ENCODE measurements at regions not wholly inside any gene's neighbourhood (a gene's known extent, or its start where the extent isn't known, plus 50 kb on each side); places are given as distances from the start of the nearest gene placed in this dataset.

GRCh38 chr2:67540962-67541361 lies 143.8 kb downstream of the ETAA1 start:
- CTCF ChIA-PET, result no interaction called here
- no peak for DNase-seq
- H3K4me3 Mint-ChIP-seq, result no peak overlapping the region
- no peaks in the 10 kb centered on the region for H3K27me3 Mint-ChIP-seq
- peaks cover 9% of the 10 kb centered on the region for H3K9me3 Mint-ChIP-seq
- H3K36me3 Mint-ChIP-seq, result no peaks in the 10 kb centered on the region
- no peaks in the 10 kb centered on the region for H3K4me1 Mint-ChIP-seq
- H3K27ac Mint-ChIP-seq, result no peak overlapping the region

- Mint-ChIP-seq H3K36me3 (no peaks in the 10 kb centered on the region), H3K4me1 (no peaks in the 10 kb centered on the region), H3K9me3 (peaks cover 9% of the 10 kb centered on the region), H3K27me3 (no peaks in the 10 kb centered on the region), H3K27ac (no peak overlapping the region), H3K4me3 (no peak overlapping the region)
- CTCF ChIA-PET, result no interaction called here
- no peak for DNase-seq
Observed at GRCh38 chr2:67544286-67544685, 147.2 kb downstream of the ETAA1 start.

- H3K36me3 Mint-ChIP-seq, result no peaks in the 10 kb centered on the region
- DNase-seq, result no peak
- CTCF ChIA-PET, result no interaction called here
- H3K9me3 Mint-ChIP-seq, result peaks cover 3% of the 10 kb centered on the region
- no peak overlapping the region for H3K4me3 Mint-ChIP-seq
- H3K27me3 Mint-ChIP-seq, result no peaks in the 10 kb centered on the region
- H3K27ac Mint-ChIP-seq, result no peak overlapping the region
- H3K4me1 Mint-ChIP-seq, result no peaks in the 10 kb centered on the region
Observed at GRCh38 chr2:67548317-67549201, 151.4 kb downstream of the ETAA1 start.

DNA sequence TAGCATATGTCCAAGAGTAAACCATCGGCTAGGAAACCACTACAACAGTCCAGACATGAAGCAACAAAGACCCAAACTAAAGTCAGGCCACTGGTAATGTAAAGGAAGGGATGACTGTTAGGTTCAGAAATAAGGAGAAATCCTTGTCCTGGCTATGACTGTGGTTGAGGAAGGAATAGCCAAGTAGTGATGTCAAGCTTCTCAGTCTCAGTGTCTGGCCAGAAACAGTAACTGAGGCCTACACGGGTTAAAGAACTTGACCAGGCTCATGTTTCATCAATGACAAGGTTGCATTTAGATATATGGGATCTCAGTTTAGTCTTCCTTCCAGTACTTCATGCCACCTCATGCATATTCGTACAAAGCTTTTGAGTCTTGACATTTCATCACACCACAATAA lies 162.0 kb downstream of the ETAA1 start:
- CTCF ChIA-PET, result no interaction called here
- Mint-ChIP-seq H3K27me3 (no peaks in the 10 kb centered on the region), H3K36me3 (no peaks in the 10 kb centered on the region), H3K4me3 (no peak overlapping the region), H3K9me3 (no peaks in the 10 kb centered on the region), H3K4me1 (no peaks in the 10 kb centered on the region), H3K27ac (no peak overlapping the region)
- DNase-seq, result no peak

- CTCF ChIA-PET, result no interaction called here
- Mint-ChIP-seq H3K27me3 (no peaks in the 10 kb centered on the region), H3K4me1 (no peaks in the 10 kb centered on the region), H3K4me3 (no peak overlapping the region), H3K9me3 (no peaks in the 10 kb centered on the region), H3K27ac (no peak overlapping the region), H3K36me3 (no peaks in the 10 kb centered on the region)
- DNase-seq, result no peak
Observed at GRCh38 chr2:67560771-67561456, 163.8 kb downstream of the ETAA1 start.

DNA sequence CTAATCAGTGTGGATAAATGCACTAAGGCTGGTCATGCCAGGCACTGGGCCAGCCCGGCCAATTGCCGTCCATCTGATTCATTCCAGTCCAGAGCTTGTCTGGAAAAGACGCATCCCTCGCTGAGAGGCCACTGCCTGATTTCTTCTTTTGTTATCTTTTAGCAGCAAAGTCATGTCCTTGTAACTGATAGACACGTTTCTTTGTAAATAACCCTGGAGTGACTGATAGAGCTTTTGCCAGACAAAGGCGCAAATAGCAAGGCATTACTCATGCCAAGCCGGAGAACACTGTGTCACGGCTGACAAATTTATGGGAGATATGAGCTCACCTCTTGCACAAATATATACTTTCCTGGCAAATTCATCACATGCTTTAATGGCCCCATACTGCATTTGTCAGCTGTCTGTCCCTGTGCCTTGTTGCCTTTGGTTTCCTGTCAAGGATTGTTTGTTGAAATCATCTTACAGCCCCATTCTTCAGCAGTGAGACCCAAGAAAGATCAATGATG lies 164.4 kb downstream of the ETAA1 start:
- Mint-ChIP-seq H3K27ac (no peak overlapping the region), H3K9me3 (no peaks in the 10 kb centered on the region), H3K27me3 (no peaks in the 10 kb centered on the region), H3K36me3 (no peaks in the 10 kb centered on the region), H3K4me3 (no peak overlapping the region), H3K4me1 (no peaks in the 10 kb centered on the region)
- CTCF ChIA-PET, result no interaction called here
- no peak for DNase-seq

DNA sequence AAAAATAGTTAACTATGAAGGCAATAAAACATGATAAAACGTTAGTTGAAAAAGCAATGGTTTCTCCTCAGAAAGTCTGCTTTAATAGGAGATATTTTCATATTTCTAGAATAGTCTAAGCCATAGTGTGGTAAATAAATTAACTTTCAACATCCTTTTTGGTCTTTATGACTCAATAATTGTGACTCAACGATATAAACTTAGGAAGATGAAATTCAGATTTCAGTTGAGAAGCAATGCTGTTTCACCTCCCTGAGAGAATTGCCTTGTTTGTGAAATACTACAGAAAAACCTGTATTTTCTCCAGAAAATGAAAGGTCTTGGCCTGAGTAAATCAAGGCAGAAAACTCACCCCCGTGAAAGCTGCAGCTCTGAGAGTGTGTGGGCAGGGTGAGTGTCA lies 166.9 kb downstream of the ETAA1 start:
- no peaks in the 10 kb centered on the region for H3K4me1 Mint-ChIP-seq
- peaks cover 2% of the 10 kb centered on the region for H3K9me3 Mint-ChIP-seq
- H3K27ac Mint-ChIP-seq, result no peak overlapping the region
- no peaks in the 10 kb centered on the region for H3K27me3 Mint-ChIP-seq
- CTCF ChIA-PET, result no interaction called here
- no peak overlapping the region for H3K4me3 Mint-ChIP-seq
- DNase-seq, result no peak
- H3K36me3 Mint-ChIP-seq, result no peaks in the 10 kb centered on the region

DNA sequence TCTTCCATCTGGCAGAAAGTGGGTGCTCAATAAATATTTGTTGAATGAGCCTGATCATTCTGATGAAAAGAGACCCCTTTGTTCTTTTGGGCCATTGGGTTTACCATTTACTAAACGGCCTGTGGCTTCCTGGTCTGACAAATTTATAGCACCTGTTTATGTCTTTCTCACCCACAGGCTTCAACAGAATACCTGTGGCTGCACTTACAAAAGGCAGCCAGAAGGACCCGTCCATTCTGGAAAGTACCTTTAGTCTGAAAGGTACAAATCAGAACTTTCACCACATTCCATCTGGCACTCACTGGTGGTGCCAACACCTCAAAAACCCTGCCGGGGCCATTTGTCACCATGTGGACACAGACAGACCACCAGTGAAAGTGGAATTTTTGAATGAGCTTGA lies 167.5 kb downstream of the ETAA1 start:
- H3K9me3 Mint-ChIP-seq, result peaks cover 2% of the 10 kb centered on the region
- no peaks in the 10 kb centered on the region for H3K4me1 Mint-ChIP-seq
- CTCF ChIA-PET, result no interaction called here

GRCh38 chr2:67565262-67565661 lies 168.1 kb downstream of the ETAA1 start:
- Mint-ChIP-seq H3K27ac (no peak overlapping the region), H3K27me3 (no peaks in the 10 kb centered on the region), H3K9me3 (peaks cover 2% of the 10 kb centered on the region), H3K4me1 (no peaks in the 10 kb centered on the region), H3K4me3 (no peak overlapping the region), H3K36me3 (no peaks in the 10 kb centered on the region)
- DNase-seq, result no peak
- CTCF ChIA-PET, result no interaction called here

More for the DNA sequence above, 167.5 kb downstream of the ETAA1 start:
- no peaks in the 10 kb centered on the region for H3K36me3 Mint-ChIP-seq
- H3K27me3 Mint-ChIP-seq, result no peaks in the 10 kb centered on the region
- H3K27ac Mint-ChIP-seq, result no peak overlapping the region
- no peak for DNase-seq
- H3K4me3 Mint-ChIP-seq, result no peak overlapping the region

DNA sequence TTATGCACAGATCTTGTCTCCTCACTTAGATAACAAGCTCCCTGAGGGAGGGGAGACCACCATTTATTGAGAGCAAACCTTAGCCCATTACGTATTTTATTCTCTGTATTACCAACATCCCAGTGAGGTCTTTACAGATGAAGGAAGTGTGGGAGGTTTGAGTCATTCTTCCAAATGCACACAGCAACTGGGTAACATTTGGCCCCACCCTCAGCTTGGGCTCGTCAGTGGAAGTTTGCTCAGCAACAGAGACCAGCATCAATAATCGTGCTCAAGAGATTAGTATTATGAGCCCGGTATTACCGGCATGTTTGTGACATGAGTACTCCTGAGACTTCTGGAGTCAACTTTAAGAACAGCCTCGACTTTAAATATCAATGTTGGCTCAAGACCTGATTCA lies 168.6 kb downstream of the ETAA1 start:
- Mint-ChIP-seq H3K36me3 (no peaks in the 10 kb centered on the region), H3K4me3 (no peak overlapping the region), H3K27ac (no peak overlapping the region), H3K4me1 (no peaks in the 10 kb centered on the region), H3K9me3 (peaks cover 2% of the 10 kb centered on the region), H3K27me3 (no peaks in the 10 kb centered on the region)
- no peak for DNase-seq
- CTCF ChIA-PET, result no interaction called here

DNA sequence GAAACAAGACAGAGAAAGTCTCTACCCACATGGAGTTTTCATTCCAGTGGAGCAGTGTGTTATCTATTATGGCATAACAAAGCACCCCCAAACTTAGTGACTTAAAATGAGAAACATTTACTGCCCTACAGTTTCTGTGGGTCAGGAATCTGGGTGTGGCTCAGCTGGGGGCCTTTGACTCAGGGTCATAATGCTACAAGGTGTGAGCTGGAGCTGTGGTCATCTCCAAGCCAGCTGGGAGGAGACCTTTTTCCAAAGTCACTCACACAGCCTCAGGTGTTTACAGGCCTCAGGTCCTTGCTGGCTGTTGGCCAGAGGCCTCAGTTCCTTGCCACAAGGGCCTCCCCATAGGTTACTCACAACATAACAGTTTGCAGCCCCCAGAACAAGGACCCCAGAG lies 169.2 kb downstream of the ETAA1 start:
- Mint-ChIP-seq H3K4me1 (no peaks in the 10 kb centered on the region), H3K4me3 (no peak overlapping the region), H3K9me3 (peaks cover 2% of the 10 kb centered on the region), H3K36me3 (no peaks in the 10 kb centered on the region), H3K27me3 (no peaks in the 10 kb centered on the region), H3K27ac (no peak overlapping the region)
- DNase-seq, result no peak
- CTCF ChIA-PET, result no interaction called here

- H3K36me3 Mint-ChIP-seq, result no peaks in the 10 kb centered on the region
- no peaks in the 10 kb centered on the region for H3K4me1 Mint-ChIP-seq
- H3K9me3 Mint-ChIP-seq, result peaks cover 2% of the 10 kb centered on the region
- no peak overlapping the region for H3K4me3 Mint-ChIP-seq
- no peak overlapping the region for H3K27ac Mint-ChIP-seq
- CTCF ChIA-PET, result no interaction called here
- no peaks in the 10 kb centered on the region for H3K27me3 Mint-ChIP-seq
- DNase-seq, result no peak
Observed at GRCh38 chr2:67566958-67567635, 170.0 kb downstream of the ETAA1 start.

DNA sequence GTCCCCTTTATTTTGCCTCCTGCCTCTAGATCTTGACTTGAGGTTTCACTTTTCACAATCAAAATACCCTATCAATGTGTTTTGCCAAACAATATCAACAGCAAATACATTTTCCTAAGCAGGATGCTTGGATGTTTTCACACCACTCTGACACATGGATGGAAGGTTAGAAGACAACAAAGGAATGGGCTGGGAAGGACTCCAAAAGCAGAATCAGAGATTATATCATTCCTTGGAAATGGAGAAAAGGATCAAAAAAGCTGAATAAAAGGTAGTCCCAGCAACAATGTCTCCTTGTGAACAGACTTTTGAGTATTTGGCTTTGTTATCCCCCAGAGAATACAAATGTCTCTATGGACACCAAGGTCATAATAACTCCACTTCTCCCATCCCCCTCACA lies 170.8 kb downstream of the ETAA1 start:
- H3K36me3 Mint-ChIP-seq, result no peaks in the 10 kb centered on the region
- H3K9me3 Mint-ChIP-seq, result peaks cover 2% of the 10 kb centered on the region
- H3K27ac Mint-ChIP-seq, result no peak overlapping the region
- H3K4me3 Mint-ChIP-seq, result no peak overlapping the region
- no peaks in the 10 kb centered on the region for H3K4me1 Mint-ChIP-seq
- DNase-seq, result no peak
- CTCF ChIA-PET, result no interaction called here
- no peaks in the 10 kb centered on the region for H3K27me3 Mint-ChIP-seq

GRCh38 chr2:67570611-67571010 lies 173.5 kb downstream of the ETAA1 start:
- no peaks in the 10 kb centered on the region for H3K27me3 Mint-ChIP-seq
- no peak overlapping the region for H3K4me3 Mint-ChIP-seq

More at GRCh38 chr2:67570611-67571010, 173.5 kb downstream of the ETAA1 start:
- Mint-ChIP-seq H3K27ac (no peak overlapping the region), H3K9me3 (peaks cover 2% of the 10 kb centered on the region), H3K36me3 (no peaks in the 10 kb centered on the region), H3K4me1 (no peaks in the 10 kb centered on the region)
- CTCF ChIA-PET, result no interaction called here
- DNase-seq, result no peak
